Type B pancreatic cell (in vitro differentiated cells): ENCODE measurements at regions not wholly inside any gene's neighbourhood (a gene's known extent, or its start where the extent isn't known, plus 50 kb on each side); places are given as distances from the start of the nearest gene placed in this dataset.

ENCODE experiments used
- DNase-seq: peaks from one replicate; pipeline ENCODE4 v3.0.0; 2021; ENCODE audit warnings: mixed read lengths; ENCODE audit not compliant: unreplicated experiment; ENCODE audit errors: extremely low spot score
- H3K27ac Mint-ChIP-seq: 2 replicates; pipeline ENCODE4 v1.8.0; 2021; ENCODE audit warnings: mild to moderate bottlenecking, mixed read lengths
- H3K27me3 Mint-ChIP-seq: 2 replicates; pipeline ENCODE4 v1.8.0; 2021; ENCODE audit warnings: mixed read lengths
- H3K36me3 Mint-ChIP-seq: 2 replicates; pipeline ENCODE4 v1.8.0; 2021; ENCODE audit warnings: mixed read lengths
- H3K4me1 Mint-ChIP-seq: one replicate; pipeline ENCODE4 v1.8.0; 2021; ENCODE audit warnings: mixed read lengths; ENCODE audit not compliant: unreplicated experiment
- H3K4me3 Mint-ChIP-seq: 2 replicates; pipeline ENCODE4 v1.8.0; 2021; ENCODE audit warnings: mild to moderate bottlenecking, mixed read lengths
- H3K9me3 Mint-ChIP-seq: 2 replicates; pipeline ENCODE4 v1.8.0; 2021; ENCODE audit warnings: mixed read lengths
- CTCF ChIP-seq: fragments of 200-600 bp; sonication (generic); conservative IDR thresholded peaks from 2 replicates; pipeline ENCODE4 v1.5.0; 2021; ENCODE audit warnings: antibody characterized with exemption, mild to moderate bottlenecking

- TF ChIP-seq CTCF, result no peak
- H3K4me3 Mint-ChIP-seq, result no peak overlapping the region
- H3K27me3 Mint-ChIP-seq, result no peaks in the 10 kb centered on the region
- H3K4me1 Mint-ChIP-seq, result no peaks in the 10 kb centered on the region
- no peak overlapping the region for H3K27ac Mint-ChIP-seq
- no peak for DNase-seq
- no peaks in the 10 kb centered on the region for H3K9me3 Mint-ChIP-seq
- H3K36me3 Mint-ChIP-seq, result no peaks in the 10 kb centered on the region
Observed at GRCh38 chr20:51856432-51856831, 54.1 kb upstream of the SALL4 start.

- Mint-ChIP-seq H3K36me3 (no peaks in the 10 kb centered on the region), H3K9me3 (no peaks in the 10 kb centered on the region), H3K4me3 (no peak overlapping the region), H3K27ac (no peak overlapping the region), H3K4me1 (no peaks in the 10 kb centered on the region), H3K27me3 (no peaks in the 10 kb centered on the region)
- no peak for TF ChIP-seq CTCF
- no peak for DNase-seq
Observed at GRCh38 chr20:51854921-51855320, 52.6 kb upstream of the SALL4 start.
